NCI-H2029 (cell line): ENCODE measurements at regions not wholly inside any gene's neighbourhood (a gene's known extent, or its start where the extent isn't known, plus 50 kb on each side); places are given as distances from the start of the nearest gene placed in this dataset.

Experiments used
- DNase-seq: peaks from one replicate; lab custom pipeline; 2025; lab: John Stamatoyannopoulos, UW

- DNase-seq = no peak
These were observed 52.9 kb upstream of the SLC28A3 start for GRCh38 chr9:84393266-84393950.

DNA sequence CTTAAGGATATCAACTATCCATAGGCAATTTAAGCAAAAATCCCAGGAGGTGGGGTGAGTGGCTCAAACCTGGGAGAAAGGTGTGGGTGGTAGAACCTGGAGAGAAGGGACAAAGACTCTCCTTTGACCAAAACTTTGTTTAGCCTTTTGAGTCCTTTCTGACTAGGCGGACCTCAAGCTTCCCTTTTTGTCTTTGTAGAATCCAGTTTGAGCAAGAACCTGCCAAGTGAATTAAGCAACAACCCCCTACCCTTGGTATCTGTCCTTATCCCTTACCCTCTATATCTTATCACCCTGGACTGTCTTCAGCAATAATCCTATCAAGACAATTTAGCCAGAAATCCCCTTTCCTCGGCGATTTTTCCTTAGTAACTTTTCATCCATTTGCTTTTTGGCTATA lies 53.5 kb upstream of the SLC28A3 start:
- no peak for DNase-seq

DNA sequence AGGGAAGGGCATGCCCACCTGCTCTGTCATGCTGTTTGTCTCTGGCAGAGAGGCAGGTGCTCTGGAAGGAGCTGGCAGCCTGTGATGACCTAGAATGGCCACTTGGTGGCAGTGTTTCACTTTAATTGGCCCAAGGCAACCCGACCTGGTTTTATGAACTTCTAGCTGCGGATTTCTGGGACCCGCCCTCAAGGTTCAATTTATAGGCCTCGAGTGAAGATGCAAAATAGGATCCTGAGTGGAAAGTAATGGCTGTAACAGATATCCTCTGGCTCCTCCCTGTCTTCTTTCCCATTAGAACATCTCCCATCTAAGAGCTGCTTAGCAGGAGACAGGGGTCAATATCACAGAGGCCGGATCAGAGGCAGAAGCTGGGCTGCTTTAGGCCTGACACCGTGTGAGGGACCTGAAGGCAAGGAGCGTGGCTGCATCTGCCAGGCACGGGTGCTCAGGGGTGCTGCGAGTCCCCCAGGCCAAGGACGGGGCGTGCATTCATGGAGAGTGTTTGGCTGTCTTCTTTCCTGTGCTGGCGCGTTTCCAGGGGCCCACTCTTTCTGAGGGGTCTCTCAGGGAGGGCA lies 56.7 kb upstream of the SLC28A3 start:
- peak; percentile 29 for DNase-seq

DNA sequence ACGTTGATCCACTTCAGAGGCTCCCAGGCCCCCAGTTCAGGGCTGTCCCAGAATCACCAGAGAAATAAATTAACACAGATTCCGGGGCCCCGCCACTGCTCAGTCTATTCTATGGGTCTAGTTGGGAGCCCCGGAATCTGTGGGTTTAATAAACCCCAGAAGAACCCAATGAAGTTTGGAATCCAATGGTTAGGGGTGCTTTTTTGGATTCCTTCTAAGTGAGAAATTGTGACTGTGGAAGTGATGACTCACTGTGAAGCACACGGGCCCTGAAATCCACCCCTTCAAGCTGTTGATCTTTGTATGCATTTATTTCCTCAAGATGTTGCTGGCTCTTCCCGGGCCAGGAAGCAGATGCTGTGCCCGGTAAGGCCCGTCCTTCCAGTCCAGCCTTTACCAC lies 57.3 kb upstream of the SLC28A3 start:
- DNase-seq = no peak

GRCh38 chr9:84402517-84402916 lies 62.0 kb upstream of the SLC28A3 start:
- DNase-seq = no peak

DNA sequence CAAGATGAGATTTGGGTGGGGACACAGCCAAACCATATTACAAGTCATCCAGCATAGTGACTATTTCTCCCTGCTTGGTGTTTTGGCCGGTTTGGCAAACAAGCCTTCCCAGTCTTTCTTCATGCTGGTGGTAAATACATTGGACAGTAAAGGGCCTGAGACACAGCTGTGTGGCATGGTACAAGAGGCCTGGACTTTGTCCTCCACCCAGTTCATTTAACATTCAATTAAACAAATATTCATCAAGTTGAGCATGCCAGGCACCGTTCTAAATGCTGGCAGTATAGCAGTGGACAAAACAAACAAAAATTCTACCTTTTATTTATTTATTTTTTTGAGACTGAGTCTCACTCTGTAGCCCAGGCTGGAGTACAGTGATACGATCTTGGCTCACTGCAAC lies 62.7 kb upstream of the SLC28A3 start:
- no peak for DNase-seq

DNA sequence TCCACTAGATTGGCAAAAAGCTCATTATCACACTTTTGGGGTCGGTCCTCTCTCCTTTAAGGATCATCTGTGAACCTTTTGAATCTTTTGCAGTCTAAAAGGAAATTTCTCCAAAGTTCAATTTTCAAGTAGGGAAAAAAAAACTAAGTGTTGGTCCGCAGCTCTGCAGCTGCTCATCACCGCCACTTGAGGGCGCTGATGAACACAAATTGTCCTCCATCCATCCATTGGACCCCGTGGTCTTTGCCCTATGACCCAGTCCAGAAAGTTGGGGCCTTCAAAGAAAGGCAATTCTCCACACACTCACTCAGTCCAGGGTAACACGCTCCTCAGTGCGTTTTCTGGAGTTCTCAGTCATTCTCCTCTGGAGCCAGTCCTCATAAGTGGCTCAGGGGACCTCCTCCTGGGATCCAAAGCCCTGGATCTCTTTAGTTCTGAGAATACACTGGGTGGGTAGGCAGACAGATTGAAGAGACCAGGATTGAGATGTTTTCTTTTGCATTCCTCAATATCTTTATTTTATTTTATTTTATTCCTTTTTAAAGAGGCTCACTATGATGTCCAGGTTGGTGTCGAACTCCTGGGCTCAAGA lies 63.6 kb upstream of the SLC28A3 start:
- DNase-seq = no peak

DNA sequence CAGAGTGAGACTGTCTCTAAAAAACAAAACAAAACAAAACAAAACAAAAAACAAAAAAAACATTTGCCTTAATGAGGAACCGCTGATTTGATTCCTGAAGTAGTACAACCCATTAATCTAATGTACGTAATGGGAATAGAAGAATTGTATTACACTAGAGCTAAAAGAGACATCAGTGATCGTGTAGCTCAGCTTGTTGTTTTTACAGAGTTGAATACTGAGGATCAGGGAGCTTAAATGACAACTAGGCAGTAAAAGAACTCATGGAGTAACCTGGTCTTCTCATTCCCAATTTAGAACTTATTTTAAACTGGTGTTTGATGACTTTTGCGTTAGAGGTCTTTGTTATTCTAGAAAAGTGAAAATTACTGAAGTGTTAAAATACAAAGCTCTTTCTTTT lies 65.1 kb upstream of the SLC28A3 start:
- DNase-seq = no peak

- DNase-seq = no peak
These were observed 67.9 kb upstream of the SLC28A3 start for GRCh38 chr9:84408416-84408815.

GRCh38 chr9:84411683-84412267 lies 71.2 kb upstream of the SLC28A3 start:
- no peak for DNase-seq

GRCh38 chr9:84412654-84413053 lies 72.1 kb upstream of the SLC28A3 start:
- no peak for DNase-seq

DNA sequence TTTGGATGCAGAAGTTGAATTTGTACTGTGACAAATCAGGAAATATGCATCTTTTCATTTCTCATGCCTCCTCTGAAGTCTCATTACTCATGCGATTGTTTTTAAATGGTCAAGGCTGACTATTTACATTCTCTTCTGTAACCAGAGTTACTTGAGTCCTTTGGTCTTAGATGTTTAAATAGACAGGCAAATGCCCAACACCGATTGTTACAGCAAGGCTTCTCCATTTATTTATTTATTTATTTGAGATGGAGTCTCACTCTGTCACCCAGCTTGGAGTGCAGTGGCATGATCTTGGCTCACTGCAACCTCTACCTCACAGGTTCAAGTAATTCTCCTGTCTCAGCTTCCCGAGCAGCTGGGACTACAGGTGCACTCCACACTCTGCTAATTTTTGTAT lies 72.7 kb upstream of the SLC28A3 start:
- DNase-seq = no peak

DNA sequence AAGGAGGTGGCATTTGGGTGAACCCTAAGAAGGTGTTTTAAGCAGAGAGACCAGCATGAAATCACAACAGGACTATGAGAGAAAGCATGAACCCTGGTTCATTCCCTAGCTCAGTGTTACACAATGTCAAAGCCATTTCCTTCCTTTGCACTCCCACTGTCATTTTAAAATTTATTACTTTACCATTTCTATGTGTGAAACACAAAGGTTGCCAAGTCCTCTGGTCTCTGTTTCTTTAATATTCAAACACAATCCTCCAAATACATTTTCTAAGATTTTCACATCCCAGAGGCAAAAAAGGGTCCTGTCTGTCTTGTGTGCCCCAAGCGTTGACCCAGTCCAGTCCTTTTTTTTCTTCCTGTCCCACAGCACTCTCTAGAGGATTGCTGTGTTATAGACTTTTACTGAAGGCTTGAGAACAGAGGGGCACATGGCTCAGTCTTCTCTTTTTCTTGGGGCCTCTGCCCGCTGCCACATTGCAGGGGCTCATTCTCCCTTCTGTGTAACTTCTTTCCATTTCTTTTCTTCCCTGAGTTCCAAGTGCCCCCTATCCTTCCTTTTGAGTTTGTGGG lies 78.6 kb upstream of the SLC28A3 start:
- DNase-seq = no peak

DNA sequence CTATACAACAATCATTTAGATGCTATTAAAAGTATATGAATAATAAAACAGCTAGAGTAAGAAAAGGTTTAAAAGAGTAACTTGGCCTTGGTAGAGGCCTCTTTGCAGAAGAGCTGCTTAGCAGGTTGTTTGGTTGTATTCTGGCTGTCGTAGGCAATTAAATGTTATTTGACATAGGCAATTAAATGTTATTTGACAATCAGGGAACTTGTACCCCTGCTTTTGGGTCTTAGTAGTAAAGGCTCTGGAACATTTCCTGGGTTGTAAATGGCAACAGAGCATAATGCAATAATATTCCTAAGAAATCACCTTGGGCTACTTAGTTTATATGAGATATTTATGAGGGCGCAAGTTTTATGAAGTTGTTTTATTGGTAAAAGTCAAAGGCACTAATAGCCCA lies 84.4 kb upstream of the SLC28A3 start:
- no peak for DNase-seq

GRCh38 chr9:84432746-84433145 lies 92.2 kb upstream of the SLC28A3 start:
- DNase-seq = no peak

DNA sequence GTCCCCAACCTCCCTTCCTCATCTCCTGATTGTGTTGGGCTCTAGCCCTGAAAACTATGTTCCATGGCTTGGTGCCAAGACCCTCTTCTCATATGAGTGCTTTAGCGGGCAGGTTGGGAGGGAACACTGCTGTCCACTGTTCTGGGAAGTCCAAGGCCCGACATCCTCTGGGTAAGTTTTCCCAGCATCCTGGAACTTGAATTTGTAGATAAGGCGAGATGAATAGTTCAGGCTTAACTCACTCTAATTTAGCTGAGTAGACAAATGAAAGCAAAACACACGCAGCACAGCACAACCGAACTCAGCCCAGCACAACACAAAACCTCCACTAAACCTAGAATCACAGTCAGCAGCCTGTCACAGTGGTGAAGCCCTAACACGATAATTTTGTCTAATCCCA lies 95.3 kb upstream of the SLC28A3 start:
- DNase-seq = no peak

GRCh38 chr9:84436386-84437109 lies 96.0 kb upstream of the SLC28A3 start:
- no peak for DNase-seq

DNA sequence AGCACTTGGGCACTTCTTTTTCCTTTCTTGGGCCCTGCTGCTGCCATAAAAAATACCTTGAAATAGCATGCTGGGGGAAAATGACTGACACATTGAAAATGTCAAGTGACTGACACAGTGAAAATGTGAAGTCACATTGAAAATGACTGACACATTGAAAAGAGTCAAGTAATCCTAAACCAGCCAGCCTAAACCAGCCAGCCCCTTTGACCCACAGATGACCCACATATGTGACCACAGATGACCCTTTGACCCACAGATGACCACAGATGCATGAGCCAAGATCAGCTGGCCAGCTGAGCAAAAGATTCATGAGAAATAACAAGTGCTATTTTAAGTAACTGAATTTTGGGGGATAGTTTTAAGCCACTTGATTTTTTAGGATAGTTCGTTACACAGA lies 97.8 kb upstream of the SLC28A3 start:
- DNase-seq = no peak

GRCh38 chr9:84439250-84439649 lies 98.7 kb upstream of the SLC28A3 start:
- no peak for DNase-seq

DNA sequence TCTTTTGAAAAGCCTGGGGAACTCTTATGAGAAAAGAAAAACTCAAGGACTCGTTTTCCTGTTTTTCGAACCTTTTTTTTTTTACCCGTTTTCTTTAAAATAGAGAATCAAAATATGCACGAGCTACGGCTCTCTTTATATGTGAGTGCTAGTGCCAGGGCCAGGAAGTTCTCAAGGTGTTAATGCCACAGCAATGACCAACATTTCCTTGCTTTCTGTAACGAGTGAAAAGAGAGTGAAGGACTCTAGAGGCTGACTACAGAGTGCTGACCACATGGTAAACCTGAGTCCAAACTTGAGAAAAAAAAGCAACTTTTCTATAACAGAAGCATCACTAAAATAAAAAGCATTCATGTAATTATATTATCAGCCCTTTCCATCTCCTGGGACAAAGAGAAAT lies 102.2 kb upstream of the SLC28A3 start:
- no peak for DNase-seq

DNA sequence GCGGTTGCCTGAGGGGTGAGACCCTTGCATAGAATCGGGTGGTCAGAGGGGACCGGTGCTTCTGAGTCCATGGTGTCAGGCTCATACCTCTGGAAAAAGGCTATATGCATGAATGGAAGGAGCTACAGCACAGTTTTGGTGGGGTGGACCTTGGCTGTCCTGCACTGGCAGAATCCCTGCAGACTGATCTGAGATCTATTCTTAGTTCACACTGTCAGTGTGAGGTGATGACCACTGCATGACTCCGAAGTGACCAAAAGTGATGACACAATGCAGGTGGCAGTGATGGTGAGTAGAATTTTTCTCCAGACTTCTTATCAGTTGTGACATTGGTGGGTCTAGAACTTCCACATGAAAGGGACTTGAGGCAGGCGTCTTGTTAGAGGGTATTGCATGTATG lies 105.2 kb upstream of the SLC28A3 start:
- no peak for DNase-seq

DNA sequence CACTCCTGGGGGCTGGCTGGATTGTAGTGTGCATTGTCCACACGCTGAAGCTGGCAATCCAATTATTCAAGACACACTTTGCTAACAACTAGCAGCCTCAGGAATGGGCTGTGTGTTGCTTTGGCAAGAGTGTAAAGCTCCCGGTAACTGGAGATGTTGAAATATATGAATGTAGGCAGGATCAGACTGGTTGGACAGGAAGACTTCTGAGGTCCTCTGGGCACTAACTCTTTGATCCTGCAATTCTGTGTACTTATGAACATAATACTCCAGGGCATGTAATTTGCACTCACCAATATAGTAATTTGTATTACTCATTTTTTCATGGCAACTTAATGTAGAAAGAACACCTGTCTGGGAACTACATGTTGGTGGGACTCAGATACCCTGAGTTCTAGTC lies 106.7 kb upstream of the SLC28A3 start:
- DNase-seq = no peak
